SK-N-SH treated with all-trans-retinoic acid at 6 μM for 48 hours (cell line): ENCODE measurements at regions not wholly inside any gene's neighbourhood (a gene's known extent, or its start where the extent isn't known, plus 50 kb on each side); places are given as distances from the start of the nearest gene placed in this dataset.

Experiments used
- ATAC-seq: fragments of 200-7000 bp; cut with Tn5 transposase; 3 replicates; pipeline ENCODE4 v1.9.1; 2020; ENCODE audit warnings: mild to moderate bottlenecking, moderate library complexity
- ARNTL ChIP-seq: fragments of 450-650 bp; formaldehyde crosslinking; IDR thresholded peaks from 2 replicates; pipeline ENCODE4 v1.5.0; 2020; ENCODE audit warnings: low read depth, mild to moderate bottlenecking, moderate library complexity, borderline replicate concordance
- CSDC2 ChIP-seq: fragments of 250-450 bp; sonication (Bioruptor Pico); IDR thresholded peaks from 2 replicates; pipeline ENCODE4 v1.5.0; 2020; ENCODE audit warnings: mild to moderate bottlenecking, moderate library complexity
- CSRNP3 ChIP-seq: fragments of 250-450 bp; sonication (Bioruptor Pico); IDR thresholded peaks from 2 replicates; pipeline ENCODE4 v1.5.1; 2021; ENCODE audit warnings: mild to moderate bottlenecking, moderate library complexity
- ESRRG ChIP-seq: fragments of 250-450 bp; sonication (Bioruptor Pico); IDR thresholded peaks from 2 replicates; pipeline ENCODE4 v1.6.1; 2021; ENCODE audit warnings: mild to moderate bottlenecking
- GLIS3 ChIP-seq: fragments of 250-450 bp; sonication (Bioruptor Pico); IDR thresholded peaks from 2 replicates; pipeline ENCODE4 v1.5.0; 2020; ENCODE audit warnings: mild to moderate bottlenecking, moderate library complexity
- ISL1 ChIP-seq: fragments of 250-450 bp; sonication (Bioruptor Pico); IDR thresholded peaks from 2 replicates; pipeline ENCODE4 v2.1.2; 2022; ENCODE audit warnings: mild to moderate bottlenecking, moderate library complexity
- OSR1 ChIP-seq: fragments of 250-450 bp; sonication (Bioruptor Pico); IDR thresholded peaks from 2 replicates; pipeline ENCODE4 v1.8.0; 2022; ENCODE audit warnings: moderate library complexity, mild to moderate bottlenecking, inconsistent platforms
- PATZ1 ChIP-seq: fragments of 250-450 bp; sonication (Bioruptor Pico); IDR thresholded peaks from 2 replicates; pipeline ENCODE4 v1.8.0; 2020; ENCODE audit warnings: mild to moderate bottlenecking, moderate library complexity, borderline replicate concordance
- POU6F1 ChIP-seq: fragments of 250-450 bp; sonication (Bioruptor Pico); IDR thresholded peaks from 2 replicates; pipeline ENCODE4 v1.8.0; 2021; ENCODE audit warnings: low read depth, mild to moderate bottlenecking, moderate library complexity, borderline replicate concordance
- PPARA ChIP-seq: fragments of 250-450 bp; sonication (Bioruptor Pico); IDR thresholded peaks from 2 replicates; pipeline ENCODE4 v1.5.0; 2020; ENCODE audit warnings: mild to moderate bottlenecking, borderline replicate concordance
- RARB ChIP-seq: fragments of 250-450 bp; sonication (Bioruptor Pico); IDR thresholded peaks from 2 replicates; pipeline ENCODE4 v1.8.0; 2021; ENCODE audit warnings: mild to moderate bottlenecking, moderate library complexity
- SNAI2 ChIP-seq: fragments of 250-450 bp; sonication (Bioruptor Pico); IDR thresholded peaks from 2 replicates; pipeline ENCODE4 v1.5.0; 2020; ENCODE audit warnings: mild to moderate bottlenecking, moderate library complexity
- TCF4 ChIP-seq: fragments of 250-450 bp; sonication (Bioruptor Pico); IDR thresholded peaks from 2 replicates; pipeline ENCODE4 v1.8.0; 2021; ENCODE audit warnings: mild to moderate bottlenecking, moderate library complexity, borderline replicate concordance
- TOX ChIP-seq: fragments of 250-450 bp; sonication (Bioruptor Pico); IDR thresholded peaks from 2 replicates; pipeline ENCODE4 v1.8.0; 2021; ENCODE audit warnings: mild to moderate bottlenecking, moderate library complexity, borderline replicate concordance
- TSHZ2 ChIP-seq: fragments of 250-450 bp; sonication (Bioruptor Pico); IDR thresholded peaks from 2 replicates; pipeline ENCODE4 v1.5.0; 2020; ENCODE audit warnings: mild to moderate bottlenecking, moderate library complexity
- ZC3H10 ChIP-seq: fragments of 250-450 bp; sonication (Bioruptor Pico); IDR thresholded peaks from 2 replicates; pipeline ENCODE4 v1.5.1; 2021; ENCODE audit warnings: mild to moderate bottlenecking, moderate library complexity
- ZFP3 ChIP-seq: fragments of 250-450 bp; sonication (Bioruptor Pico); IDR thresholded peaks from 2 replicates; pipeline ENCODE4 v1.5.0; 2020; ENCODE audit warnings: mild to moderate bottlenecking, moderate library complexity
- ZFP30 ChIP-seq: fragments of 450-650 bp; formaldehyde crosslinking; IDR thresholded peaks from 2 replicates; pipeline ENCODE4 v1.5.0; 2022; ENCODE audit warnings: mild to moderate bottlenecking, moderate library complexity
- ZNF565 ChIP-seq: fragments of 450-650 bp; formaldehyde crosslinking; conservative IDR thresholded peaks from 2 replicates; pipeline ENCODE4 v1.5.0; 2020; ENCODE audit warnings: low read depth, mild to moderate bottlenecking, moderate library complexity
- ZNF70 ChIP-seq: fragments of 450-650 bp; formaldehyde crosslinking; IDR thresholded peaks from 2 replicates; pipeline ENCODE4 v1.5.0; 2020; ENCODE audit warnings: mild to moderate bottlenecking, moderate library complexity
- ZNF8 ChIP-seq: fragments of 450-650 bp; formaldehyde crosslinking; IDR thresholded peaks from 2 replicates; pipeline ENCODE4 v1.5.0; 2020; ENCODE audit warnings: mild to moderate bottlenecking, moderate library complexity

GRCh38 chr2:182621810-182622209 lies 94.2 kb upstream of the DNAJC10 start:
- TF ChIP-seq PPARA (CRISPR knock-in tag) (no peak), CSRNP3 (CRISPR knock-in tag) (peak; percentile 69; the same call in 1 of the 2 replicates), ZC3H10 (CRISPR knock-in tag) (no peak), ISL1 (CRISPR knock-in tag) (peak; percentile 29; the same call in 1 of the 2 replicates), ARNTL (CRISPR knock-in tag) (no peak), ESRRG (CRISPR knock-in tag) (no peak), GLIS3 (CRISPR knock-in tag) (no peak), TCF4 (peak; percentile 66)
- no peak for ATAC-seq

GRCh38 chr2:182622231-182622630 lies 93.8 kb upstream of the DNAJC10 start:
- no peak for ATAC-seq
- TF ChIP-seq ARNTL (CRISPR knock-in tag) (no peak), ZNF70 (CRISPR knock-in tag) (no peak), OSR1 (CRISPR knock-in tag) (no peak), TOX (CRISPR knock-in tag) (no peak), RARB (no peak), PPARA (CRISPR knock-in tag) (no peak), ZNF565 (CRISPR knock-in tag) (no peak), ZNF8 (CRISPR knock-in tag) (no peak), TCF4 (no peak), CSDC2 (CRISPR knock-in tag) (no peak)

- no peak for ATAC-seq
- TF ChIP-seq POU6F1 (CRISPR knock-in tag) (no peak), ZFP30 (CRISPR knock-in tag) (no peak), RARB (no peak), SNAI2 (no peak), OSR1 (CRISPR knock-in tag) (no peak)
These were observed 90.2 kb upstream of the DNAJC10 start for GRCh38 chr2:182625814-182626213.

GRCh38 chr2:182628916-182629315 lies 87.1 kb upstream of the DNAJC10 start:
- TF ChIP-seq ZC3H10 (CRISPR knock-in tag) (no peak), ARNTL (CRISPR knock-in tag) (no peak), PATZ1 (CRISPR knock-in tag) (no peak), ZNF565 (CRISPR knock-in tag) (no peak), ZNF70 (CRISPR knock-in tag) (no peak), SNAI2 (no peak), POU6F1 (CRISPR knock-in tag) (no peak), ISL1 (CRISPR knock-in tag) (no peak), ZNF8 (CRISPR knock-in tag) (no peak), OSR1 (CRISPR knock-in tag) (no peak), RARB (no peak), ZFP3 (CRISPR knock-in tag) (no peak), TSHZ2 (CRISPR knock-in tag) (no peak), TOX (CRISPR knock-in tag) (no peak)
- ATAC-seq, result no peak
